Panc1 (cell line): ENCODE measurements at regions not wholly inside any gene's neighbourhood (a gene's known extent, or its start where the extent isn't known, plus 50 kb on each side); places are given as distances from the start of the nearest gene placed in this dataset.
"Not testable (repeated sequence)": the region's sequence is repeated elsewhere in the genome, so short reads cannot be mapped to it uniquely, and the experiment has no call there.

Source experiments
- ATAC-seq: fragments of 200-7000 bp; cut with Tn5 transposase; 2 replicates; pipeline ENCODE4 v1.9.1; 2020; ENCODE audit warnings: mild to moderate bottlenecking, moderate library complexity
- BruUV-seq: library from RNA; stranded (reverse); fragments of 400-500 nt; replicated peaks from 2 replicates; lab custom pipeline; 2021; lab: Mats Ljungman, UMichigan
- CTCF ChIA-PET: fragments of 300-600 bp; sonication (Branson Sonifier 250); formaldehyde crosslinking; loops from one replicate; lab custom pipeline; 2022; ENCODE audit warnings: antibody characterized with exemption; lab: Charles Lee
- POLR2A ChIA-PET: fragments of 300-600 bp; sonication (Branson Sonifier 250); formaldehyde crosslinking; loops from one replicate; lab custom pipeline; 2022; ENCODE audit warnings: antibody characterized with exemption; lab: Charles Lee
- DNase-seq: peaks from one replicate; pipeline ENCODE4 v3.0.0-alpha.2; 2010; ENCODE audit warnings: low read depth, low spot score
- H3K27ac ChIP-seq: 2 replicates; pipeline ENCODE4 v1.5.1; 2011; ENCODE audit warnings: mild to moderate bottlenecking, low read length, inconsistent platforms
- H3K27me3 ChIP-seq: fragments of 200-500 bp; sonication (Bioruptor generic); 2 replicates; pipeline ENCODE4 v1.6.0; 2014; ENCODE audit warnings: low read length, inconsistent platforms; ENCODE audit not compliant: control insufficient read depth, insufficient read depth
- H3K36me3 ChIP-seq: fragments of 200-500 bp; sonication (Bioruptor generic); 2 replicates; pipeline ENCODE4 v1.5.1; 2014; ENCODE audit warnings: inconsistent platforms, mild to moderate bottlenecking, low read length, moderate library complexity; ENCODE audit not compliant: control insufficient read depth, insufficient read depth
- H3K4me1 ChIP-seq: 2 replicates; pipeline ENCODE4 v1.5.1; 2011; ENCODE audit warnings: inconsistent platforms, mild to moderate bottlenecking, low read length, moderate library complexity; ENCODE audit not compliant: control insufficient read depth, insufficient read depth
- H3K4me3 ChIP-seq, 2 experiments: 2 replicates each; pipeline ENCODE4 v1.5.1; 2011 to 2012; ENCODE audit warnings: low read depth in 2 of 2, low read length in 2 of 2, mild to moderate bottlenecking in 2 of 2, inconsistent platforms in 1 of 2, moderate library complexity in 1 of 2
- H3K9me3 ChIP-seq: fragments of 200-500 bp; sonication (Bioruptor generic); 2 replicates; pipeline ENCODE4 v1.5.1; 2014; ENCODE audit warnings: low read depth, mild to moderate bottlenecking, inconsistent platforms, low read length, moderate library complexity; ENCODE audit not compliant: control insufficient read depth, insufficient read depth
- POLR2AphosphoS5 ChIP-seq: IDR thresholded peaks from 2 replicates; pipeline ENCODE4 v1.6.1; 2012; ENCODE audit warnings: mild to moderate bottlenecking, low read depth, low read length, moderate library complexity
- SIN3A ChIP-seq: IDR thresholded peaks from 2 replicates; pipeline ENCODE4 v1.6.1; 2012; ENCODE audit warnings: low read depth, mild to moderate bottlenecking, low read length, moderate library complexity, borderline replicate concordance; ENCODE audit not compliant: insufficient read depth
- TCF7L2 ChIP-seq: IDR thresholded peaks from 2 replicates; pipeline ENCODE4 v1.6.1; 2011; ENCODE audit warnings: mild to moderate bottlenecking, low read depth, low read length, inconsistent platforms
- in situ Hi-C: cut with HindIII; loops from 2 replicates; pipeline ENCODE4 v1.10.0; 2016; ENCODE audit warnings: low sequenced_read_pairs, low pct_unique_long_range_greater_than_20kb
- intact Hi-C: fragments of 100-400 bp; cut with micrococcal nuclease; formaldehyde crosslinking; loops from one replicate; pipeline ENCODE4 v1.10.0; 2022; ENCODE audit not compliant: unreplicated experiment
- TF ChIP-seq, protein P1 (sequence below): fragments of 450-650 bp; IDR thresholded peaks from 2 replicates; pipeline ENCODE4 v1.5.1; 2017; ENCODE audit warnings: mild to moderate bottlenecking
- TF ChIP-seq, protein P2 (sequence below), 2 experiments: IDR thresholded peaks; 2 replicates each; pipeline ENCODE4 v1.6.1; 2011 to 2012; ENCODE audit warnings: low read depth in 2 of 2, control low read depth in 1 of 2, low read length in 1 of 2, mild to moderate bottlenecking in 1 of 2, moderate library complexity in 1 of 2; ENCODE audit not compliant: insufficient read depth in 1 of 2

DNA sequence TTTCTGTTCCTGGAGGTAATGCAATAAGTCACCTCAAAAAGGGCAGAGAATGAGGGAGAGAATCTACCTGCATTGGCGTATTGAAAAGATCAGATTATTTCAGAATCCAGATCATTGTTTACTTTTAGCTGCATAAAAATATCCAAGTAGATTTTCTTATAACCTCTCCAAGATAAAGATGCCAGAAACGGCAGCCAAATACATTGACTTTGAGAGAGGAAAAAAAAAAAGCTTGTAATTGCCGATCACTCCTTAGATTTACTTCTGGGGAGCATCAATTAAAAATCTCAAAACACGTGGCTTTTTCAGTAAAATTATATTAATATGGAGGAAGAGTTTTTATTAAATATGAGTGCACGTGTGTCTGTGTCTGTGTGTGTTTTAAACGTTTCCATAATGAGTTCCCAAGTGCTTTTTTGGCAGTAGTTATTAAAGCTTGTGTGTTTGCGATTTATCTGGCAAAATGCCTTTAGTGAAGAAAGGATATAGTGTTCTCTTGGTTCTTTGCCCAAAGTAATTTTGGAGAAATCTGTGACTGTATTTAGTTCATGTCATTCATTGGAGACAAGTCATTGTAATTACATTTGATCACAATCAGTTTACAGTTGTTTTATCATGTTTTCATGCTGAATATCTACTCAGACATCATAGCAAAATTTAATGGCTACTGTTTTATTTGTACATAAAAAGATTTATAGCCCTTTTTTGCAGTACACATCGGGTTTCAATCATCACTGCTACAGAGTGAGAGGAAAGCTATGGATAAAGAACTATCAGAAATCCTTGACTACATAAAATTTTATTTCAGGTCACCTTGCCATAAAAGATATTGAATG lies 176.1 kb downstream of the TM9SF2 start:
- in situ Hi-C loops: no loop called here
- CTCF ChIA-PET: interaction anchor here (0.5 kb wide), 1 partner anchor 865 kb away, joined by 3 read pairs; no protein-coding TSS in a partner anchor
- POLR2A ChIA-PET: no interaction called here
- H3K4me1 ChIP-seq: no peaks in the 10 kb centered on the region
- no peak for DNase-seq
- H3K9me3 ChIP-seq: no peaks in the 10 kb centered on the region
- TF ChIP-seq TCF7L2: peak; percentile 88
- TF ChIP-seq, protein P1, sequence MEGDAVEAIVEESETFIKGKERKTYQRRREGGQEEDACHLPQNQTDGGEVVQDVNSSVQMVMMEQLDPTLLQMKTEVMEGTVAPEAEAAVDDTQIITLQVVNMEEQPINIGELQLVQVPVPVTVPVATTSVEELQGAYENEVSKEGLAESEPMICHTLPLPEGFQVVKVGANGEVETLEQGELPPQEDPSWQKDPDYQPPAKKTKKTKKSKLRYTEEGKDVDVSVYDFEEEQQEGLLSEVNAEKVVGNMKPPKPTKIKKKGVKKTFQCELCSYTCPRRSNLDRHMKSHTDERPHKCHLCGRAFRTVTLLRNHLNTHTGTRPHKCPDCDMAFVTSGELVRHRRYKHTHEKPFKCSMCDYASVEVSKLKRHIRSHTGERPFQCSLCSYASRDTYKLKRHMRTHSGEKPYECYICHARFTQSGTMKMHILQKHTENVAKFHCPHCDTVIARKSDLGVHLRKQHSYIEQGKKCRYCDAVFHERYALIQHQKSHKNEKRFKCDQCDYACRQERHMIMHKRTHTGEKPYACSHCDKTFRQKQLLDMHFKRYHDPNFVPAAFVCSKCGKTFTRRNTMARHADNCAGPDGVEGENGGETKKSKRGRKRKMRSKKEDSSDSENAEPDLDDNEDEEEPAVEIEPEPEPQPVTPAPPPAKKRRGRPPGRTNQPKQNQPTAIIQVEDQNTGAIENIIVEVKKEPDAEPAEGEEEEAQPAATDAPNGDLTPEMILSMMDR: no peak
- TF ChIP-seq POLR2AphosphoS5: no peak
- TF ChIP-seq SIN3A: no peak
- TF ChIP-seq, protein P2, sequence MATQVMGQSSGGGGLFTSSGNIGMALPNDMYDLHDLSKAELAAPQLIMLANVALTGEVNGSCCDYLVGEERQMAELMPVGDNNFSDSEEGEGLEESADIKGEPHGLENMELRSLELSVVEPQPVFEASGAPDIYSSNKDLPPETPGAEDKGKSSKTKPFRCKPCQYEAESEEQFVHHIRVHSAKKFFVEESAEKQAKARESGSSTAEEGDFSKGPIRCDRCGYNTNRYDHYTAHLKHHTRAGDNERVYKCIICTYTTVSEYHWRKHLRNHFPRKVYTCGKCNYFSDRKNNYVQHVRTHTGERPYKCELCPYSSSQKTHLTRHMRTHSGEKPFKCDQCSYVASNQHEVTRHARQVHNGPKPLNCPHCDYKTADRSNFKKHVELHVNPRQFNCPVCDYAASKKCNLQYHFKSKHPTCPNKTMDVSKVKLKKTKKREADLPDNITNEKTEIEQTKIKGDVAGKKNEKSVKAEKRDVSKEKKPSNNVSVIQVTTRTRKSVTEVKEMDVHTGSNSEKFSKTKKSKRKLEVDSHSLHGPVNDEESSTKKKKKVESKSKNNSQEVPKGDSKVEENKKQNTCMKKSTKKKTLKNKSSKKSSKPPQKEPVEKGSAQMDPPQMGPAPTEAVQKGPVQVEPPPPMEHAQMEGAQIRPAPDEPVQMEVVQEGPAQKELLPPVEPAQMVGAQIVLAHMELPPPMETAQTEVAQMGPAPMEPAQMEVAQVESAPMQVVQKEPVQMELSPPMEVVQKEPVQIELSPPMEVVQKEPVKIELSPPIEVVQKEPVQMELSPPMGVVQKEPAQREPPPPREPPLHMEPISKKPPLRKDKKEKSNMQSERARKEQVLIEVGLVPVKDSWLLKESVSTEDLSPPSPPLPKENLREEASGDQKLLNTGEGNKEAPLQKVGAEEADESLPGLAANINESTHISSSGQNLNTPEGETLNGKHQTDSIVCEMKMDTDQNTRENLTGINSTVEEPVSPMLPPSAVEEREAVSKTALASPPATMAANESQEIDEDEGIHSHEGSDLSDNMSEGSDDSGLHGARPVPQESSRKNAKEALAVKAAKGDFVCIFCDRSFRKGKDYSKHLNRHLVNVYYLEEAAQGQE (IDR thresholded peaks at IDR 0.05; ENCODE audit: insufficient read depth in 1 of 2, low read depth in 2 of 2, low read length in 1 of 2): no peak
- no peaks in the 10 kb centered on the region for H3K27me3 ChIP-seq
- no TSS peak for BruUV-seq
- no peak overlapping the region for H3K27ac ChIP-seq
- H3K4me3 ChIP-seq: no peak overlapping the region
- no peaks in the 10 kb centered on the region for H3K36me3 ChIP-seq
- intact Hi-C loops: no loop called here
- no peak for ATAC-seq

DNA sequence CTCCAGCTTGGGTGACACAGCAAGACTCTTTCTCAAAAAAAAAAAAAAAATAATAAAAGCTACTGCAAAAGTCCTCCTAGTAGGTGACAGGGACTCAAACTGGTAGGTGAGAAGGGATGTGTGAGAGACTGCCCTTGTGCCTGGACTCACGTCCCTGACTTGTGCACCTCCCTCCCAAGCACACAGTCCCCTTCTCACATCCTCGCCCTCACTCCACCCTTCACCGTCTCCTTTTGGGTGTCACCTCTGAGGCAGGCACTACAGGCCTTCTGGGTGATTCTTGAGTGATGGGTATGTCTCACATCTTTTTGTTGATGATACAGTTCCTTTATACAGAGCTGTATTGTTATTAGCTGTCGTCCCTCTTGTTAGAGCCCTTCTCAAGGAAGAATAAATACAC lies 170.5 kb downstream of the TM9SF2 start:
- no peak for DNase-seq
- Histone ChIP-seq H3K36me3 (no peaks in the 10 kb centered on the region), H3K4me3 (no peak overlapping the region), H3K9me3 (no peaks in the 10 kb centered on the region), H3K4me1 (no peaks in the 10 kb centered on the region), H3K27ac (no peak overlapping the region), H3K27me3 (no peaks in the 10 kb centered on the region)
- ATAC-seq: no peak
- POLR2A ChIA-PET: no interaction called here
- CTCF ChIA-PET: no interaction called here
- TF ChIP-seq POLR2AphosphoS5 (no peak), SIN3A (no peak), TCF7L2 (no peak)
- TF ChIP-seq, protein P1: no peak
- TF ChIP-seq, protein P2 (IDR thresholded peaks at IDR 0.05; ENCODE audit: insufficient read depth in 1 of 2, low read depth in 2 of 2, low read length in 1 of 2): no peak
- BruUV-seq: no TSS peak
- intact Hi-C loops: no loop called here
- in situ Hi-C loops: no loop called here

DNA sequence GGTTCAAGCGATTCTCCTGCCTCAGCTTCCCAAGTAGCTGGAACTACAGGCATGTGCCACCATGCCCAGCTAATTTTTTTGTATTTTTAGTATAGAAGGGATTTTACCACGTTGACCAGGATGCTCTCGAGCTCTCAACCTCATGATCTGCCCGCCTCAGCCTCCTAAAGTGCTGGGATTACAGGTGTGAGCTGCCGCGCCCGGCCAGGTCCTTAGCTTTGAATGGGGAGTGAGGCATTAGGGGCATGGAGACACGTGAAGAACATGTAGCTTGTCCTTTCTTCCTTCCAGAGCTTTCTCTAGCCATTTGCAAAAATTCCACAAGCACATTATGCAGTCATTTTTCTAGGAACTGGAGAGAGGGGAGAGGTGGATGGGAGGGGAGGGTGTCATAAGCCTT lies 167.8 kb downstream of the TM9SF2 start:
- BruUV-seq, H3K36me3 ChIP-seq, H3K9me3 ChIP-seq, in situ Hi-C loops, DNase-seq, CTCF ChIA-PET, POLR2A ChIA-PET, intact Hi-C loops, H3K27me3 ChIP-seq, H3K27ac ChIP-seq, ATAC-seq, H3K4me1 ChIP-seq, H3K4me3 ChIP-seq: not testable (repeated sequence)
